ENCODE measurements at regions not wholly inside any gene's neighbourhood (a gene's known extent, or its start where the extent isn't known, plus 50 kb on each side); places are given as distances from the start of the nearest gene placed in this dataset.

DNA sequence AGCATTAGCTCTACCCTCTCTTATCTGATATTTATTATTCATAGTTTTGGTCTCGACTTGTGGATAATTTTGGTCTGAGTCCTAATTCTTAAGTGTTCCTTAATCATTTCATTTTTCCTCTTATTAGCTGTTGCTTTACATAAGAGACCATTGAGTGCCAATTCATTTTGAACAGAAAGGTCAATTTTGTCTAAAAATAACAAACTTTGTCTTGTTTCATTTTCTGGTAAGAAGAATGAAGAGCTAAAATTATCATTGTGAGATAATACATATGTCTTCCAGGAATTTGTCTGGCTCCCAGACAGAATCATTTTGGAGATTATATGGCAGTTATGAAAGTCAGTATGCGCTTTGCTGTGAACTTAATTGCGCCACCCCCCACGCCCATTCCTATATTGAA, 1471.8 kb downstream of the PCDH7 start:
- TF ChIP-seq, protein P1, sequence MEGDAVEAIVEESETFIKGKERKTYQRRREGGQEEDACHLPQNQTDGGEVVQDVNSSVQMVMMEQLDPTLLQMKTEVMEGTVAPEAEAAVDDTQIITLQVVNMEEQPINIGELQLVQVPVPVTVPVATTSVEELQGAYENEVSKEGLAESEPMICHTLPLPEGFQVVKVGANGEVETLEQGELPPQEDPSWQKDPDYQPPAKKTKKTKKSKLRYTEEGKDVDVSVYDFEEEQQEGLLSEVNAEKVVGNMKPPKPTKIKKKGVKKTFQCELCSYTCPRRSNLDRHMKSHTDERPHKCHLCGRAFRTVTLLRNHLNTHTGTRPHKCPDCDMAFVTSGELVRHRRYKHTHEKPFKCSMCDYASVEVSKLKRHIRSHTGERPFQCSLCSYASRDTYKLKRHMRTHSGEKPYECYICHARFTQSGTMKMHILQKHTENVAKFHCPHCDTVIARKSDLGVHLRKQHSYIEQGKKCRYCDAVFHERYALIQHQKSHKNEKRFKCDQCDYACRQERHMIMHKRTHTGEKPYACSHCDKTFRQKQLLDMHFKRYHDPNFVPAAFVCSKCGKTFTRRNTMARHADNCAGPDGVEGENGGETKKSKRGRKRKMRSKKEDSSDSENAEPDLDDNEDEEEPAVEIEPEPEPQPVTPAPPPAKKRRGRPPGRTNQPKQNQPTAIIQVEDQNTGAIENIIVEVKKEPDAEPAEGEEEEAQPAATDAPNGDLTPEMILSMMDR (IDR thresholded peaks at IDR 0.05): no peak
- no peak for TF ChIP-seq EZH2 (IDR thresholded peaks at IDR 0.05)

Data from neural progenitor cell (in vitro differentiated cells).